ENCODE measurements at regions not wholly inside any gene's neighbourhood (a gene's known extent, or its start where the extent isn't known, plus 50 kb on each side); places are given as distances from the start of the nearest gene placed in this dataset.

- peaks cover 60% of the 10 kb centered on the region for H3K27me3 Mint-ChIP-seq (ENCODE audit: low read depth)
- peaks cover 2% of the 10 kb centered on the region for H3K36me3 Mint-ChIP-seq (ENCODE audit: low read depth)
- no peak for TF ChIP-seq CTCF (IDR thresholded peaks at IDR 0.05)
- no peak overlapping the region for H3K27ac Mint-ChIP-seq (ENCODE audit: unreplicated experiment)
- H3K4me3 Mint-ChIP-seq (ENCODE audit: unreplicated experiment) = no peak overlapping the region
- H3K4me1 Mint-ChIP-seq (ENCODE audit: low read depth) = no peaks in the 10 kb centered on the region
- DNase-seq (ENCODE audit: low spot score) = no peak
- H3K9me3 Mint-ChIP-seq (ENCODE audit: low read depth) = no peaks in the 10 kb centered on the region
These were observed 68.1 kb upstream of the RRP15 start for GRCh38 chr1:218217040-218217439.

GRCh38 chr1:218219460-218219859 lies 65.6 kb upstream of the RRP15 start:
- H3K9me3 Mint-ChIP-seq (ENCODE audit: low read depth) = no peaks in the 10 kb centered on the region
- no peak overlapping the region for H3K4me3 Mint-ChIP-seq (ENCODE audit: unreplicated experiment)
- H3K27me3 Mint-ChIP-seq (ENCODE audit: low read depth) = peaks cover 55% of the 10 kb centered on the region
- H3K36me3 Mint-ChIP-seq (ENCODE audit: low read depth) = peaks cover 2% of the 10 kb centered on the region
- no peak for DNase-seq (ENCODE audit: low spot score)
- H3K4me1 Mint-ChIP-seq (ENCODE audit: low read depth) = no peaks in the 10 kb centered on the region
- no peak for TF ChIP-seq CTCF (IDR thresholded peaks at IDR 0.05)
- no peak overlapping the region for H3K27ac Mint-ChIP-seq (ENCODE audit: unreplicated experiment)

GRCh38 chr1:218224101-218224500 lies 61.0 kb upstream of the RRP15 start:
- Mint-ChIP-seq H3K27me3 (ENCODE audit: low read depth) (peaks cover 48% of the 10 kb centered on the region), H3K27ac (ENCODE audit: unreplicated experiment) (no peak overlapping the region), H3K36me3 (ENCODE audit: low read depth) (no peaks in the 10 kb centered on the region), H3K9me3 (ENCODE audit: low read depth) (no peaks in the 10 kb centered on the region), H3K4me3 (ENCODE audit: unreplicated experiment) (no peak overlapping the region), H3K4me1 (ENCODE audit: low read depth) (no peaks in the 10 kb centered on the region)
- TF ChIP-seq CTCF (IDR thresholded peaks at IDR 0.05) = no peak
- no peak for DNase-seq (ENCODE audit: low spot score)

GRCh38 chr1:218226005-218226404 lies 59.1 kb upstream of the RRP15 start:
- DNase-seq (ENCODE audit: low spot score) = no peak
- TF ChIP-seq CTCF (IDR thresholded peaks at IDR 0.05) = no peak
- H3K27me3 Mint-ChIP-seq (ENCODE audit: low read depth) = peaks cover 34% of the 10 kb centered on the region
- no peak overlapping the region for H3K4me3 Mint-ChIP-seq (ENCODE audit: unreplicated experiment)
- H3K4me1 Mint-ChIP-seq (ENCODE audit: low read depth) = no peaks in the 10 kb centered on the region
- no peak overlapping the region for H3K27ac Mint-ChIP-seq (ENCODE audit: unreplicated experiment)
- no peaks in the 10 kb centered on the region for H3K9me3 Mint-ChIP-seq (ENCODE audit: low read depth)
- no peaks in the 10 kb centered on the region for H3K36me3 Mint-ChIP-seq (ENCODE audit: low read depth)

All from chondrocyte (in vitro differentiated cells).